HCT116 (cell line): ENCODE measurements at regions not wholly inside any gene's neighbourhood (a gene's known extent, or its start where the extent isn't known, plus 50 kb on each side); places are given as distances from the start of the nearest gene placed in this dataset.

Experiments
- EZH2 ChIP-seq: fragments of 200-600 bp; sonication (generic); IDR thresholded peaks from 2 replicates; pipeline ENCODE4 v1.6.1; 2017; ENCODE audit warnings: antibody characterized with exemption, mixed run types
- POLR2AphosphoS5 ChIP-seq: IDR thresholded peaks from 2 replicates; pipeline ENCODE4 v1.6.1; 2011; ENCODE audit warnings: mild to moderate bottlenecking, low read depth, low read length, moderate library complexity

DNA sequence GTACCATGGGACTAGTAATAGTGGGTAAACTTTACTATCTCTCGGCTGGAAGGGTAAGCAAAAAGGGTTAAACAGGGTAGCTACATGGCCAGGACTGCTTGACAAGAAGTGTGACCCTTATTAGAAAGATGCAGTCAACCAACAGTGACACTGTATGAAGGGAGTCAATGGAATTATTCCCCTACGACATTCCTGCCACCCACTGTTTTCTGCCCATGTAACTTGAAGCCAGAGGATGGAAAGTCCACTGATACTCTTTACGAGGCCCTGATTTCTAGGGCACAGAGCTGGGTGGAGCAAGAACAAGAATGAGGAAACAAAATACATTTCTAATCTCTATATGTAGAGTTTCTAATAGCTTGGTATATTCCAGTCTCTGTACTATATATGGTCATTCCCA lies 1102.5 kb downstream of the CDH11 start:
- TF ChIP-seq EZH2 = no peak
- no peak for TF ChIP-seq POLR2AphosphoS5
